Subcutaneous abdominal adipose tissue (tissue), 5 donors: ENCODE measurements at regions not wholly inside any gene's neighbourhood (a gene's known extent, or its start where the extent isn't known, plus 50 kb on each side); places are given as distances from the start of the nearest gene placed in this dataset.
"Not testable (repeated sequence)": the region's sequence is repeated elsewhere in the genome, so short reads cannot be mapped to it uniquely, and the experiment has no call there.

Source experiments
- H3K27ac ChIP-seq: one replicate; pipeline ENCODE4 v1.7.0; 2013; ENCODE audit warnings: low read depth, mild to moderate bottlenecking, inconsistent platforms, low read length, moderate library complexity
- H3K27me3 ChIP-seq, 5 donors: one replicate each; pipeline ENCODE4 v1.7.0; 2013; ENCODE audit warnings: low read length in 5 of 5, inconsistent platforms in 1 of 5; ENCODE audit not compliant: control insufficient read depth in 5 of 5, insufficient read depth in 4 of 5
- H3K36me3 ChIP-seq, 5 donors: one replicate each; pipeline ENCODE4 v1.7.0; 2013; ENCODE audit warnings: low read length in 5 of 5; ENCODE audit not compliant: control insufficient read depth in 5 of 5, insufficient read depth in 5 of 5
- H3K4me1 ChIP-seq, 5 donors: one replicate each; pipeline ENCODE4 v1.7.0; 2013; ENCODE audit warnings: low read length in 5 of 5, mild to moderate bottlenecking in 3 of 5, moderate library complexity in 1 of 5; ENCODE audit not compliant: control insufficient read depth in 5 of 5, insufficient read depth in 5 of 5
- H3K4me3 ChIP-seq, 5 donors: one replicate each; pipeline ENCODE4 v1.7.0; 2013; ENCODE audit warnings: low read length in 5 of 5, low read depth in 1 of 5
- H3K9ac ChIP-seq, 5 donors: one replicate each; pipeline ENCODE4 v1.7.0; 2013; ENCODE audit warnings: low read length in 5 of 5, mild to moderate bottlenecking in 4 of 5, moderate library complexity in 3 of 5
- H3K9me3 ChIP-seq, 5 donors: one replicate each; pipeline ENCODE4 v1.7.0; 2013; ENCODE audit warnings: low read length in 5 of 5; ENCODE audit not compliant: control insufficient read depth in 5 of 5
- donor health status: healthy.
- donor health status: healthy.
- donor health status: healthy.
- donor health status: healthy.
- donor health status: healthy.

GRCh38 chr1:26626994-26627393 lies 68.8 kb upstream of the ARID1A start:
- H3K27me3 ChIP-seq, result no peaks in the 10 kb centered on the region
- no peaks in the 10 kb centered on the region for H3K9me3 ChIP-seq
- H3K36me3 ChIP-seq, result no peaks in the 10 kb centered on the region
- H3K9ac ChIP-seq, result no peak overlapping the region
- peaks cover 0 to 10% (median under 1%) of the 10 kb centered on the region in 5 donors for H3K4me1 ChIP-seq
- no peak overlapping the region for H3K27ac ChIP-seq
- H3K4me3 ChIP-seq, result no peak overlapping the region

GRCh38 chr1:26627954-26628353 lies 67.9 kb upstream of the ARID1A start:
- H3K4me1 ChIP-seq, result peaks cover 0 to 9% (median 0%) of the 10 kb centered on the region in 5 donors
- no peaks in the 10 kb centered on the region for H3K9me3 ChIP-seq
- H3K9ac ChIP-seq, result no peak overlapping the region
- H3K27ac ChIP-seq, result no peak overlapping the region
- no peaks in the 10 kb centered on the region for H3K27me3 ChIP-seq
- H3K36me3 ChIP-seq, result no peaks in the 10 kb centered on the region
- H3K4me3 ChIP-seq, result no peak overlapping the region

- H3K9me3 ChIP-seq, result no peaks in the 10 kb centered on the region
- no peaks in the 10 kb centered on the region for H3K36me3 ChIP-seq
- no peak overlapping the region for H3K9ac ChIP-seq
- no peak overlapping the region for H3K4me3 ChIP-seq
- H3K27me3 ChIP-seq, result no peaks in the 10 kb centered on the region
- peaks cover 0 to 9% (median 0%) of the 10 kb centered on the region in 5 donors for H3K4me1 ChIP-seq
- peak overlapping the region; percentile 54 for H3K27ac ChIP-seq
Observed at GRCh38 chr1:26630634-26631033, 65.2 kb upstream of the ARID1A start.

GRCh38 chr1:26635800-26636199 lies 60.0 kb upstream of the ARID1A start:
- not testable (repeated sequence) for H3K27ac ChIP-seq, H3K9ac ChIP-seq, H3K36me3 ChIP-seq, H3K4me1 ChIP-seq, H3K4me3 ChIP-seq, H3K27me3 ChIP-seq, H3K9me3 ChIP-seq

GRCh38 chr1:26645734-26646133 lies 50.1 kb upstream of the ARID1A start:
- H3K4me3 ChIP-seq, result no peak overlapping the region
- no peaks in the 10 kb centered on the region for H3K9me3 ChIP-seq
- H3K4me1 ChIP-seq, result no peaks in the 10 kb centered on the region
- H3K27ac ChIP-seq, result no peak overlapping the region
- H3K9ac ChIP-seq, result no peak overlapping the region
- no peaks in the 10 kb centered on the region for H3K27me3 ChIP-seq
- H3K36me3 ChIP-seq, result no peaks in the 10 kb centered on the region
